ENCODE measurements at regions not wholly inside any gene's neighbourhood (a gene's known extent, or its start where the extent isn't known, plus 50 kb on each side); places are given as distances from the start of the nearest gene placed in this dataset.

- no peaks in the 10 kb centered on the region for H4K20me1 ChIP-seq (ENCODE audit: insufficient read depth)
- no peak overlapping the region for H3K9ac ChIP-seq
- H3K27ac ChIP-seq, result no peak overlapping the region
- H3K4me3 ChIP-seq (IDR thresholded peaks at IDR 0.05; ENCODE audit: insufficient read depth, low read depth, low read length), result no peak overlapping the region
- no peaks in the 10 kb centered on the region for H3K4me1 ChIP-seq (ENCODE audit: low read depth, poor library complexity, severe bottlenecking)
- H3K36me3 ChIP-seq (ENCODE audit: insufficient read depth), result no peaks in the 10 kb centered on the region
- H3K4me2 ChIP-seq, result no peak overlapping the region
- H3K79me2 ChIP-seq (ENCODE audit: insufficient read depth, low read depth), result no peaks in the 10 kb centered on the region
- no peak for TF ChIP-seq CTCF (conservative IDR thresholded peaks at IDR 0.05; ENCODE audit: low read depth, low read length)
- no peak overlapping the region for H2AFZ ChIP-seq (ENCODE audit: low read depth)
- no peaks in the 10 kb centered on the region for H3K27me3 ChIP-seq (ENCODE audit: insufficient read depth, low read depth)
These were observed 225.6 kb upstream of the ARID2 start for GRCh38 chr12:45503899-45504298.

GRCh38 chr12:45504316-45505010 lies 225.0 kb upstream of the ARID2 start:
- H3K36me3 ChIP-seq (ENCODE audit: insufficient read depth), result no peaks in the 10 kb centered on the region
- no peak for TF ChIP-seq CTCF (conservative IDR thresholded peaks at IDR 0.05; ENCODE audit: low read depth, low read length)
- no peaks in the 10 kb centered on the region for H3K27me3 ChIP-seq (ENCODE audit: insufficient read depth, low read depth)
- no peak overlapping the region for H2AFZ ChIP-seq (ENCODE audit: low read depth)
- H3K79me2 ChIP-seq (ENCODE audit: insufficient read depth, low read depth), result no peaks in the 10 kb centered on the region
- H4K20me1 ChIP-seq (ENCODE audit: insufficient read depth), result no peaks in the 10 kb centered on the region
- no peak overlapping the region for H3K27ac ChIP-seq
- H3K4me2 ChIP-seq, result no peak overlapping the region
- H3K4me1 ChIP-seq (ENCODE audit: low read depth, poor library complexity, severe bottlenecking), result no peaks in the 10 kb centered on the region
- no peak overlapping the region for H3K4me3 ChIP-seq (IDR thresholded peaks at IDR 0.05; ENCODE audit: insufficient read depth, low read depth, low read length)
- H3K9ac ChIP-seq, result no peak overlapping the region

GRCh38 chr12:45509187-45509586 lies 220.3 kb upstream of the ARID2 start:
- H3K27ac ChIP-seq, result no peak overlapping the region
- H3K36me3 ChIP-seq (ENCODE audit: insufficient read depth), result no peaks in the 10 kb centered on the region
- no peak overlapping the region for H2AFZ ChIP-seq (ENCODE audit: low read depth)
- H3K79me2 ChIP-seq (ENCODE audit: insufficient read depth, low read depth), result no peaks in the 10 kb centered on the region
- H3K27me3 ChIP-seq (ENCODE audit: insufficient read depth, low read depth), result no peaks in the 10 kb centered on the region
- TF ChIP-seq CTCF (conservative IDR thresholded peaks at IDR 0.05; ENCODE audit: low read depth, low read length), result no peak
- H3K4me1 ChIP-seq (ENCODE audit: low read depth, poor library complexity, severe bottlenecking), result no peaks in the 10 kb centered on the region
- no peaks in the 10 kb centered on the region for H4K20me1 ChIP-seq (ENCODE audit: insufficient read depth)
- H3K9ac ChIP-seq, result no peak overlapping the region
- H3K4me2 ChIP-seq, result no peak overlapping the region
- no peak overlapping the region for H3K4me3 ChIP-seq (IDR thresholded peaks at IDR 0.05; ENCODE audit: insufficient read depth, low read depth, low read length)

- Histone ChIP-seq H4K20me1 (ENCODE audit: insufficient read depth) (no peaks in the 10 kb centered on the region), H3K36me3 (ENCODE audit: insufficient read depth) (no peaks in the 10 kb centered on the region), H3K4me2 (no peak overlapping the region), H3K4me1 (ENCODE audit: low read depth, poor library complexity, severe bottlenecking) (no peaks in the 10 kb centered on the region), H3K79me2 (ENCODE audit: insufficient read depth, low read depth) (no peaks in the 10 kb centered on the region), H3K4me3 (IDR thresholded peaks at IDR 0.05; ENCODE audit: insufficient read depth, low read depth, low read length) (no peak overlapping the region), H3K27ac (no peak overlapping the region), H2AFZ (ENCODE audit: low read depth) (no peak overlapping the region), H3K27me3 (ENCODE audit: insufficient read depth, low read depth) (no peaks in the 10 kb centered on the region), H3K9ac (no peak overlapping the region)
- TF ChIP-seq CTCF (conservative IDR thresholded peaks at IDR 0.05; ENCODE audit: low read depth, low read length), result no peak
These were observed 219.9 kb upstream of the ARID2 start for GRCh38 chr12:45509621-45510020.

Data from KMS-11 (cell line).